DMS79 treated with DMSO at 0.1 percent for 48 hours (cell line): ENCODE measurements at regions not wholly inside any gene's neighbourhood (a gene's known extent, or its start where the extent isn't known, plus 50 kb on each side); places are given as distances from the start of the nearest gene placed in this dataset.

Source experiments
- DNase-seq: peaks from one replicate; lab custom pipeline; 2025; lab: John Stamatoyannopoulos, UW

DNA sequence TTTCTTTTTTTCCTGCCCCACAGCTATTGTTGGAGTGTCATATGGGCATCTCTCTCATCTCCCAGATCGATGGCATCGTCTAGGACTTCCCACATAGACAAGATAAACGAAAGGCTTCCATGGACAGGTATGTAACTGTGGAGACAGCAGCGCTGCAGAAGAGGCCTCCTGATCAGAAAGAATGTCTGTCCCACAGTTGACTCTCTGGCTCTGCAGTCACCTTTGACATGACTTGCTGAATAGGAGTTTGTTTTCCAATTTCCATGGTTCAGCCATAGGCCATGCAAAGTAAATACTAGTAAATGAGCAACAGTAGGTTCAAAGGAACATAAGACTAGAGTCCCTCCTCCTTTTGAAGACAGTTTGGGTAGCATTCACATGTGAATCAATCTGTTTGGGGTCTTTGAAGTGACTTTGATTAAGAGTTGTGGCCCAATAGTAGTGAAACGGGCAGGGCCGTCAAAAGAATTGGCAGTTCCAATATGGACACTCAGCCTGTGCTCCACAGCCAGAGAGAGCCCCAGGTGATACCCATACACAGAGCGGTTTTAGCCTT lies 134.7 kb upstream of the IFNGR1 start:
- DNase-seq = no peak

DNA sequence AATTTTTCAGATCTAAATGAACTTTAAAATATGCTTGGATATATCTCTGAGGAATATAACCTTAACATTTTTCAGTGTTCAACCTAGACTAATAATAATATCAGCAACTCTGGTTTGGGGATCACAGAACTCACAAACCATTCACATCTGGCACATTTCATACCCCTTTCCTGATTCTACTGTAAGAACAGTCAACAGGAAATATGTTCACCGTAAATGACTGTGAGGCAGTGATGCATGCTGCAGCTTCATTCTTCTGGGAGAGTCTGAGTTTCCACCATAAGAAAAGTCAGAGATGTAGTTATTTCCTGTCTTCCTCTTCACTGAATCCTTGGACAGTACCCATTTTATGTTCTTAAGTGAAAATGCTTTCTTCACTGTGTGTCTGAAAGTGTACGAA lies 134.2 kb upstream of the IFNGR1 start:
- DNase-seq = no peak

DNA sequence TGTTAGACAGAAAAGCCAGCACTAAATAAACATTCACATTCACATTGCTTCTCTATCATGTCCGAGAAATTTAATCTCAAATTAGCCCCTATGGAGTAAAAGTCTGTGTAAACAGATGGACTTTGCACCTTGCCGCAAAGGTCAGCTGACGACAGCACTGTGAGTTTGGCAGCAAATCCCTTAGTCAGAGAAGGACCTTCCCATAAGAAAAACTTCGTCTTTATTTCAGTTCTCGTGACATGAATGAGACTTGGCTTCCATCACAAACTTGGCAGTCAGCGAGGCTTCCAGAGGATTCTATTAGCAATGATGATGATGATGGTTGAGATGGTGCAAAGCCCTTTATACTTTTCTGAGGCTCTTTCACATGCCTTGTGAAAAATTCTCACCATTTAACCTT lies 133.7 kb upstream of the IFNGR1 start:
- DNase-seq = no peak

DNA sequence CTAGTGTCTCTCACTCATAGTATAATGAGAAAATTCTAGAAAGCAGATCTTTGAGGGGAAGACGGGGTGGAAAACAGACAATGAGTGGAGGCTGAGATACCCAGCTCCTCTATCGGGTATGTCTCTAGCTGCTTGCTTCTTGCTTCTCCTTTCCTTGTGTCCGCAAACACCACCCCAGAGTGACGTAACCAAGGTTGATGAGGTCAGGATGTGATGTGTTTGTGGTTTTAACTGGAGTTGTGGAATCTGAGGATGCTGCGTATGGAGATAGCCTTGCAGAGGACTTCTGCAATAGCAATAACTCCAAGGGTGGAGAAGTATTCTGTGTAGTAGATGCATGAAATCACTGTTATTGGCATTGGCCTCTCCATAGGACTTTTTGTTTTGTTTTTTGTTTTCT lies 132.7 kb upstream of the IFNGR1 start:
- no peak for DNase-seq

DNA sequence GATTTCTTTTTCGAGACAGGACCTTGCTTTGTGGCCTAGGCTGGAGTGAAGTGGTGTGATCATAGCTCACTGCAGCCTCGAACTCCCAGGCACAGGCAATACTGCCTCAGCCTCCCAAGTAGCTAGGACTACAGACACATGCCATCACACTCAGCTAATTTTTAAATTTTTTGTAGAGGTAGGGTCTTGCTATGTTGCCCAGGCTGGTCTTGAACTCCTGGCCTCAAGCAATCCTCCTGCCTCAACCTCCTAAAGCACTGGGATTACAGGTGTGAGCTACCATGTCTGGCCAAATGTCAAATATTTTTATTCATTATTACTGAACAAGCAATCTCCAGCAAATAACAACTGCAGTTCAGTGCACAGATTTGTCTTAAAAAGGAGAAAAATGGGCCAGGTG lies 131.7 kb upstream of the IFNGR1 start:
- no peak for DNase-seq

DNA sequence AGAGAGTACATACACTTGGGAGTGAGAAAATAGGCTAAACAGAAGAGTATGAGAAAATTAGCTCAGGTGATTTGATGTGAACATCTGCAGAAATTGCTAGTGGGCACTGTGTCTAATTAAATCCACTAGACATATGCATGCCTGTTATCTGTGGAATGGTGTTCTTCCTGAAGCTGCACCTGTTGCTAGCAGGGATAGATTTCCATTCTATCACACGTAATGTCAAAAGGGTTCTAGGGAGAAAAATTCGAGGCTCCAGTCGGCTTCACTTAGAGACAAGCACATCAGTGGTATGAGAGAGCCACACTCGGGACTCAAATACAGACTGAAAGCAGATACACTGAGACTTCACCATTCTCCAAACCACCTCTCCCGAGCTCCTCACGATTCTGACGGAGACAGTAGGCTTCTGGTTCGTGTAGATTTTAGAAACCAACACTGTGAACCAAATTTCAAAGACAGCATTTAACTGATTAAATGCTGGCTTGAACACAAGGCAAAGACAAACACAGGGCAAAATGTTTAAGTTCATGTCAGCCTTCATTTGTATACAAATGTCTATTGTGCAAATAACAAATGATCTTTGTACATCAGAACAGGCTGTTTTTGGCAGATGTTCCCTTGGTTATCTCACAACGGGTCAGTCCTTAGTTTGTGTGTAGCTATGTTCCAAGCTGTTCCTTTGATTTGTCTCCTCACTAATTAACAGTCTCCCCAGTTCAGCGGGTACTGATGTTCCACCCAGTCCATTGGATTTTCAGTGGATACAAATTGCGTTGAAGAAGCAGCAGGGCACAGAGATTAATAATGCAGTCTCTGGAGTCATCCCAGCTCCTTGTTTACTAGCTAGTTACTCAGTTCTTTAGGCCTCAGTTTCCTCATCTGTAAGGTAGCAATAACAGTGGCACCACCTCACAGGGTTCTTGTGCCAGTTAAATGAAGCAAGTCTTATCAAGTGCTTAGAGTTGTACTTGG lies 131.0 kb upstream of the IFNGR1 start:
- no peak for DNase-seq

DNA sequence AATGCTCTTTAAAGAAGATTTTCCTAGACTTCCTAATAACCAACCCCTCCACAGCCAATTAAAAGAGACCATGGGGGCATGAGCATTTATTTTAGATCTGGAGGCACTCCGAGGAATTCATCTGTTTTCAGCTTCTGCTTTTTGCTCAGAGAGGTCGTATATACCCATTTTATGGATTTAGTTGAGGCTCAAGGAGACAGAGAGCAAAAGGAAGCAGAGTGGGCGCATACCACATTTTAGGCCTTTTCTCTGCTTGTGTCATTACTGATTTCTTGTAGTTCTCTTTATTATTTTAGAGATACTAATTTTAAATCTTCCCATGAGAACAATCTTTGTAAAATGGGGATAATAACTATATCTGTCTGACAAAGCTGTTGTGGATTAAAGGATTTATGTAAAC lies 129.6 kb upstream of the IFNGR1 start:
- no peak for DNase-seq

DNA sequence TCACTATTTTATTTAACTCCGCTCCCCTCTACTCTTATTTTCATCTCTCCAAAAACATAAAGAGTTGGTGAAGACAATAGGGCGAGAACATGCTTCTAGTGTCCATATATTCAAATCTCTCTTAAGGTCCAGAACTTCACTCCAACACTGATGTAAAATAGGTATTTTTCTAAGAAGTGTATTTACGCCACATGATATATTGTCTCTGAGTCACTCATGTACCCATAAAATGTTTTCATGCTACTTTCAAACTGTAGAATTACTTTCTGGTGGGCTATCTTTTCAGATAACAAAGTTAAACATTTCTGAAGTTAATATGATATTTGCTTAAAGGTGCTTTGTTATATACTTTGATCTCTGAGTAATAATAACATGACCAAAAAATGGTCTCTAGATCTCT lies 124.1 kb upstream of the IFNGR1 start:
- no peak for DNase-seq

DNA sequence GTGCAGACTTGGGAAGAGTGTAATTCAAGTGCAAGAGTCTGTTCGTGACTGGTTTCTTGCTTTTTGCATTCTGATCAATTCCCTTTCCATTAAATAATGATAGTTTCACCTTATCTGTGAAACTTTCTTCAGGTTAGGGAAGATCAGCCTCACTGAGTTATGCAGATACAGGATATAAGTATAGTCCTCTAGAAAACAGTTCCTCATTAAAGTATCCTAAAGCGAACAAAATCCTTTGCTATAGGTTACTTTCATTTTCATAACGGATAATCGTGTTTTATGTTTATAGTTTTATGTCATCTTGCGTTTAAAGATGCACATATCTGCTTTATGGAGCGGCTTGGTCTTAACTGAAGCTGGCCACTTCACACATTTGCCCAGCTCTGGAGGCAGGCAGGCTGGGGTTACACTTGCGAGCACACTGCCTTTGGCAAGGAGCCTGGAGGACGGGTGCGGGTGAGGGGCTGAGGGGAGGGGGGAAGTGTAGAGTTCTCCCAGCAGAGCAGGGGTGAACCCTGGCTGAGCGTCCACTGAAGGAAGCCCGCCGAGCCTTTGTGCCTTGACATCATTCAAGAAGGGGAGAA lies 123.5 kb upstream of the IFNGR1 start:
- DNase-seq = no peak

DNA sequence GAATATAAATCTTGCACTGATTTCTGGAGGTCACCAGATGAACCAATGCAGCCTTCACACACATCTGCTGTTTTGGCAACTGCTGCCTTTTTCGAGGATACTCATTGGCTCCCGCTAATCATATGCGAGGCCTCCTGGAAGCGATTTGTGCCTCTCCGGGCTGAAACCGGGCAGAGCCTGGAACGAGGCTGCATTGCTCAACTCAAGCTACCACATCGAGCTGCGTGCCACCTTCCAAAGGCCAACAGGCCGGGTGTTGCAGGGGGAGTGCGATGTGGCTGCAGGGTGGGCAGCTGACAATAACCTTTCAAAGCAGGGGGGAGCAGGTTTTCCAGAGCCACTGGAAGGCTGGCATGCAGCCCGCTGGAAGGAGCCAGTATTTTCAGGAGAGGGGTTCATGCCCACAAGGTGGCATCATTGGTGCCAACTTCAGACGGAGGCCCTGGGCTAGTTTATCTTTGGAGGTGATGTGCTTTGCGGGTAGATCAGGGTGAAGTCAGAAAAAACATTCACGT lies 122.6 kb upstream of the IFNGR1 start:
- no peak for DNase-seq

DNA sequence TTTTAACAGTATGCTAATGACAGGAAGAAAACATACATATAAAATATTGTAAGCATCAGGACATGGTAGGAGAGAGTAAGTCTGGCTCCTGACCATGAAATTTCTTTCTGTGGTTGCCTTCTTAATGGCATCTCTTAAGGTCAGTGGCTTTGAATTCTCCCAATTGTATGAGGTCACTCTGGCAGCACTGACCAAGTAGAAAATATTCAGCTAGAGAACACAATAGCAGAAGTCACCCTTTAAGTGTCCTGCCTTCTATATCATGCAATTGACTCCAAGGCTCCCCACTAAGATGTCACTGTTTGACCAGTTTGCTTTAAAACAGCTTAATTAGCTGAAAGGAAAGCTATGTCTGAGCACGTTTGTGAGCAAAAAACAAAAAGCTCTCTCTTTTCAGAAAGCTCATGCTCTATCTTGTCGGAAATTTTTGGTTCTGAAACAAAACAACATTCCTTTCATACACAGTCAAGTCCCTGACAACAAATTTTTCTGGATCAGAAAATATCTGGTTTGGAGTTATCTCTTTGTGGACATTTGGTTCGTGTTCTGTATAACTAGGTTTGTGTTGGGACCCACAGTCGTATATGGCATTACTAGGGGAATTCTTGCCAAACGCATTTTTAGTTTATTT lies 120.9 kb upstream of the IFNGR1 start:
- no peak for DNase-seq

DNA sequence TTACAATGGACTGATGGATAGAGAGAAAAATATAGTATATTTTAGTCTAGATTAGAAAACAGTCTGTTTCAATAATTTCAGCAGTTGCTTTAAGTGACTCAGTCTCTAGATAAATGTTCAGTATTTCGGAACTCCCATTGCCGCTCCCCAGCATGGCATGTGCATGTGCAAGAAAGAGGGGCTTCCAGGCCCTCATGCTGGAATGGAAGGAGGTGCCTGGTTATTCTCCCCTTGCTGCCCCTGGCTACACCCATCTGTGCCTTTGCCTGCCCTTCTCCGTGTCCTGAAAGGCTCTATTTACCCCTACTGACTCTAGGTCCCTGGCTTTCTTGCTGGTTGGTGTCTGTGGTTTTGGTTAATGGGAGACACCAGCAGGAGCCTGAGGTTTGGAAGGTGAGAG lies 115.7 kb upstream of the IFNGR1 start:
- DNase-seq = no peak

DNA sequence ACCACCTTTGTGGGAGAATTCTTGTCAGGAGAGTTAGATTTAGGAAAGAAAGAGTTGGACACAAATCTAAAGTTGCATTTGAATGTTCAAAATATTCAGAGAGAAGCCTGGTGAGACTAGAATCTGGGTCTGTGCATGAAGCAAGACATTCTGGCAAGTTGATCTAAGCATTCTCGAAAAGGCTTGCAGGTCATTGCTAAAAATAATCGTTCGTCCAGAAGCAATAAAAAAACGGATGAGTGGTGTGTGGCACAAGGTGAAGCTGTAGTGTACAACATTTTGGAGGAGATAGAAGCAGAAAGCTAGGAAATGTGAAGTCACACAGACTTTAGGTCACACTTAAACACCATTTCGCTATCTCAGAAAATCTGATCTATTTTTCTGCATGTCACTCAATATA lies 114.9 kb upstream of the IFNGR1 start:
- no peak for DNase-seq

DNA sequence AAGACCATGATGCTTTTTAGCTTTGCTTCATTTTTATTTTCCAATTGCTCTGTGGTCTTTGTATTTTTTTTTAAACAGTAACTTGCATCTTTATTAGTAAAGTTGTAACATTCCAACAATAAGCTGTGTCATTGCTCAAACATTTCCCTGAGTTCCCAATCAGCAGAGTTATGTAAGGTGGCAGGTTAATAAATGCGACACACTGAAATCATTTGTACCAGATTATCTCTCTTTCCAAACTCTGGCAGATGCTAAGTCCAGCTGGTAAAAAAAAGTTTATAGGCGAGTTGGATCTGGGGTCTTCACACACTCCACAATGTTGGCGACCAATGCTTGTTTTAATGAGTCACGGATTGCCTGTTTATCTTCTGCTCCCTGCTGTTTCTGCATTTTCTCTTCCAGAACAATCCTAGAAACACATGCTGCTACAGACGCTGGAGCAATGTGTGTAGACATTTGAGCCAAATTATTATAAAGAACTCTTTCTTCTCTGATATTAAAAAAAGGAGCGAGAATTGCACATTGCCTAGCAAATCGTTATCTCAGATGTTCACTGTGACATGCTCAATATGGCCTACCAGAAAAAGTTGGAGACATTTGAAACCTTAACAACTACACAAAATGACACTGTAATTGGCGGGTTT lies 113.6 kb upstream of the IFNGR1 start:
- DNase-seq = no peak

DNA sequence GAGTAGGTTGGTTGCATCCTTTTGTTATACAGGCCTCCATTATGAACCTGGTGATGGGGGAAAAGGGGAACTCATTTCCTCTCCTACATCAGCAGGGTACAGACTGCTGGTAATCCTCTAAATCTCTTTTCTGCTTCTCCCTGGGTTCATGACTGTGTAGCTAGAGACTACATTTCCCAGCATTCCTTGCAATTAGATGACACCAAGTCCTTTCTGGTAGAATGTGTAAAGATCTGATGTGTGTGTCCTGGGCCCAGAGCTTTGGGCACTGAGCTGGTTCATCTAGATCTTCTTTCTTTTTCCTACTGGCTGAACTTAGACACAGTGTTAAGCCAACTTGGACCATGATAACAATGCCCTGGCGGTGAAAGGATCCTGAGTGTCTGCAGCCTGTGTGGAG lies 104.7 kb upstream of the IFNGR1 start:
- DNase-seq = no peak

DNA sequence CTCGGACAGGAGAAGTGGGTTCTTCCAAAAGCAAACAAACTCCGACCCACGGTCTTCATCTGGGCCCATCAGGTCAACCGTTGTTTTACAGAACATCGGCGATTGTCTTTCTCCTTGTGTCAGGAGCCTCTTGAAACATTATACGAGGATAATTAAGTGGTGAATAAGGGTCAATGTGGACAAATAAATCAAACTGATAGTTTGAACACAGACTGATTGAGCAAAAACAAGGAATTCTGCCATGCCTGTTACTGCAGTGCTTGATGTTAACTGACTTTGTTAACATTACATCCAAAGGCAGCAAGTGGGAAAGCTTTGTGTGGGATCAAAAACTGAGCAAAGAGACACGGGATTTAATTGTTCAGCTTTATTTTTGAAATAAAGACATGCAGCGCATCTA lies 101.1 kb upstream of the IFNGR1 start:
- DNase-seq = no peak

DNA sequence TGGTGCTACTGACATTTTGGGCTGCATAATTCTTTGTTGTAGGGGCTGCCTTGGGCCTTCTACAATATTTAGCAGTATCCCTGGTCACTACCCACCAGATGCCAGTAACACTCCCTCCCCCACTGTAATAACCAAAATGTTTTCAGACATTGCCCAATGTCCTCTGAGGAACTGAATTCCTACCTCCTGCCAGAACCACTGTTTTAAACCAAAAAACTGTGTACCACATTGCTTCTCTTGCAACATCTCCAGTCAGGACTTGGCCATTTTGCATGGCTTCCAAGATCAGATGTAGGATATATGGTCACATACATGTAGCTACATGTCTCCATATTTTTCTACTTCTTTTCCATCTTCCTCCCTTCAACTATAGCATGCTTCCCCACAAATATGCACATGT lies 97.4 kb upstream of the IFNGR1 start:
- no peak for DNase-seq

DNA sequence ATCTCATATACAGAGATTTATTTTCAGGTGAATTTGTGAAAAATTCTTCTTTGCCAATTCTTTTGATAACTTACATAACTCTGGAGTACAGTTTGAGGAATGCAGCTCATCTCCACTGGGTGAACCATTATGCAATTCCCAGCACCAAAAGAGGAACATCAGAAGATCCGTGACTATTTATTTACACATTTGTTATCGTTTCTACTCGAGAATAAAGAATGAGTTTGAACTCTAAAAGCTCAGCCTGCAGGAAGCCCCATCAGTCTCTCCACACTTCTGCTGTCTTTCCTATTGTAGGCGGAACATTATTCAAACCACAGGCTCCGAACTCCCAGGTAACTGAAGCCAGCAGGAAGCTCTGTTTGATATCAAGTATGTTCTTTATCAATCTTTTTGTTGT lies 95.9 kb upstream of the IFNGR1 start:
- no peak for DNase-seq

DNA sequence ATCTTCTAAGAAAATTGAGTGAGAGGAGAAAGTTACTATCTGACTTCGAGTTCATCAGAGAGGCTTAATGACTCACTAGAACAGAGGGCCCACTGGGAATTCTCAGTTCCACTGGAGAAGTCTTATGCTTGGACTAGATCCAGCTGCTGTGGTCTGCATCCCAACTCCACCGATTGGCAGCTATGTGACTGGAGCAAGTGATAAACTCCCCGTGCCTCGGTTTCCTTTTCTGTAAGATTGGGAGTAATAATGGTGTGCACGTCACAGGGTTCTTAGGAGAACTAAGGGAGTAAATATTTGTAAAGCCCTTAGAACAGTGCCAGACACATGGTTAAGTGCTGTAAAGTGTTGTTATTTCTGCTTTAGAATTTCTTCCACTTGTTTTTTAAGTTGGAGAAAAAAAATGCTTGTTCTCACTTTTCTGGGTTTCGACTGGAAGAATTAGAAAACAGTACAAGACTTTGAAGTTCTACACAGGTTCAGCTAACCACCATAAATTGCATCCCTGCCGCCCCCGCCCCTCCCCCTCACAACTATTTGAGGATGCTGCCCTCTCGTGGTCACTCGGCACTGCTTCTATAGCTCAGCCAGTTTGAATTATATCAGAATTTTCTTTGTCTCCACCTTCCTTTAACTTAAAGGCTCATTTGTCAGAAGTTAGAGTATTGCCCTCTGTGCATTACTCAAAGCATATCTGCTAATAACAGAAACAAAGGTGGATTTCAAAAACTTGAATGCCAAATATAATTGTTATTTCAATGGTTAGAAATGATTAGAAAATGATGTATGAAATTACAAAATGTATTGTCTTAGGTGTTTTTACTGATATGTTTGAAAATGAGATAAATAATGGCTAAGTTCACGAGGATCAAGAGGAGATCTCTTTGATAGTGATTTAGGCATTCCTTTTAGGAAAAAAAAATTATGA lies 95.0 kb upstream of the IFNGR1 start:
- peak; percentile 31 for DNase-seq

DNA sequence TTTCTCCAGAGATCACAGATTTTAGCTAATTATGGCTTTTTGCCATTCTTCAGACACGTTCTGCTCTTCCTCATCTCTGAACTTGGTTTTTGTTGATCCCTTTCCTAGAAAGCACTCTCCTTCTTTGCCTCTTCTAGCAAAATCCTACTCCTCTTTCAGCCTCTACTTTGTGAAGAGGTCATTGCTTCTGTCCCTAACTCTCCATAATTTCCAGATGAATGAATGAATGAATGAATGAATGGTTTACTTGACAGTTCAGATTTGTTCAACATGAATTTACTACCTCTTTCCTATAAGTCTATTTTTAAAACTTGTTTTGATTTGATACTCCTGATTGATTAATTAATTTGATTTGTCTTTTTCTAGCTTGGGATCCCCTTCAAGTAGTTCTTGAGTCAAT lies 94.0 kb upstream of the IFNGR1 start:
- DNase-seq = no peak

DNA sequence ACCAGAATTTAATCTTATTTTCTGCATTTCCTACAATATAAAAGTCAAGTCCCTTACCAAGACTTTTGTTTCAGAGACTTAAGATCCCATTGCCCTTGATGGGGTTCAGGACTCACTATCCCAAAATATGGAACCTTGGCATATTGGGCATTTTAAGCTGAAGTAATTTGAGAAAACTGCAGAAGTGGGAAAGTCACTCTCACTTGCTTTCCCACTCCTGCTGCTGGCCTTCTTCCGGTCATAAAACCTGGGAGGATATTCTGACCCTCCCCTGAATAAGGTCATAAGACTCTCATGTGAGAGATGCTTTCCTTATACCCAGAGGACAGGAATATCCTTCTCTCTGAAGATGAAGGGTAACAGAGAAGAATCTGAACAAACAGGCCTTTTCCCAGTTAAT lies 92.8 kb upstream of the IFNGR1 start:
- no peak for DNase-seq
